H9 (cell line): ENCODE measurements at regions not wholly inside any gene's neighbourhood (a gene's known extent, or its start where the extent isn't known, plus 50 kb on each side); places are given as distances from the start of the nearest gene placed in this dataset.

Source experiments
- DNase-seq: peaks from one replicate; pipeline ENCODE4 v3.0.0-alpha.2; 2017
- H2AFZ ChIP-seq: one replicate; pipeline ENCODE4 v1.6.1; 2013; ENCODE audit warnings: mild to moderate bottlenecking, low read length, control low read depth, moderate library complexity
- H2AK5ac ChIP-seq: 2 replicates; pipeline ENCODE4 v1.6.1; 2013; ENCODE audit warnings: low read length, control low read depth, mixed read lengths; ENCODE audit not compliant: insufficient read length
- H2BK120ac ChIP-seq: one replicate; pipeline ENCODE4 v1.6.1; 2013; ENCODE audit warnings: low read depth, mild to moderate bottlenecking, low read length, control low read depth, inconsistent platforms; ENCODE audit not compliant: poor library complexity, severe bottlenecking
- H2BK12ac ChIP-seq: 2 replicates; pipeline ENCODE4 v1.6.1; 2013; ENCODE audit warnings: low read length, control low read depth, mixed read lengths, low read depth; ENCODE audit not compliant: insufficient read length
- H2BK15ac ChIP-seq: 2 replicates; pipeline ENCODE4 v1.6.1; 2013; ENCODE audit warnings: low read depth, low read length, control low read depth
- H2BK20ac ChIP-seq: one replicate; pipeline ENCODE4 v1.6.1; 2013; ENCODE audit warnings: low read depth, mild to moderate bottlenecking, low read length, control low read depth, inconsistent platforms; ENCODE audit not compliant: poor library complexity, severe bottlenecking
- H2BK5ac ChIP-seq: 2 replicates; pipeline ENCODE4 v1.6.1; 2013; ENCODE audit warnings: low read length, control low read depth, mixed read lengths; ENCODE audit not compliant: insufficient read length
- H3K14ac ChIP-seq: 2 replicates; pipeline ENCODE4 v1.6.1; 2013; ENCODE audit warnings: low read length, control low read depth; ENCODE audit not compliant: insufficient read depth
- H3K18ac ChIP-seq: 2 replicates; pipeline ENCODE4 v1.6.1; 2013; ENCODE audit warnings: low read depth, mild to moderate bottlenecking, mixed read lengths, low read length, control low read depth; ENCODE audit not compliant: insufficient read length
- H3K23ac ChIP-seq: 2 replicates; pipeline ENCODE4 v1.6.1; 2013; ENCODE audit warnings: low read length, control low read depth, mixed read lengths, low read depth; ENCODE audit not compliant: insufficient read length
- H3K23me2 ChIP-seq: 2 replicates; pipeline ENCODE4 v1.6.1; 2013; ENCODE audit warnings: low read depth, mild to moderate bottlenecking, mixed read lengths, low read length, control low read depth; ENCODE audit not compliant: insufficient read length, poor library complexity, severe bottlenecking
- H3K27ac ChIP-seq: 2 replicates; pipeline ENCODE4 v1.5.1; 2013; ENCODE audit warnings: low read length, control low read depth, mixed read lengths, low read depth; ENCODE audit not compliant: insufficient read length
- H3K27me3 ChIP-seq: 2 replicates; pipeline ENCODE4 v1.6.1; 2013; ENCODE audit warnings: low read length, control low read depth, inconsistent platforms; ENCODE audit not compliant: insufficient read depth
- H3K4ac ChIP-seq: 2 replicates; pipeline ENCODE4 v1.6.1; 2013; ENCODE audit warnings: low read depth, mild to moderate bottlenecking, control low read depth, inconsistent platforms, low read length, moderate library complexity
- H3K4me1 ChIP-seq: 2 replicates; pipeline ENCODE4 v1.6.1; 2013; ENCODE audit warnings: low read length, control low read depth, inconsistent platforms; ENCODE audit not compliant: insufficient read depth
- H3K4me2 ChIP-seq: 2 replicates; pipeline ENCODE4 v1.6.1; 2013; ENCODE audit warnings: low read length, control low read depth, mixed read lengths; ENCODE audit not compliant: insufficient read length, insufficient read depth
- H3K56ac ChIP-seq: 2 replicates; pipeline ENCODE4 v1.6.1; 2013; ENCODE audit warnings: low read depth, mild to moderate bottlenecking, mixed read lengths, low read length, control low read depth; ENCODE audit not compliant: insufficient read length
- H3K79me1 ChIP-seq: 2 replicates; pipeline ENCODE4 v1.6.1; 2013; ENCODE audit warnings: low read depth, mild to moderate bottlenecking, moderate library complexity, low read length, control low read depth, inconsistent platforms; ENCODE audit not compliant: insufficient read depth, poor library complexity, severe bottlenecking
- H3K79me2 ChIP-seq: 2 replicates; pipeline ENCODE4 v1.6.1; 2013; ENCODE audit warnings: low read length, control low read depth, inconsistent platforms; ENCODE audit not compliant: insufficient read depth
- H3K9ac ChIP-seq: 2 replicates; pipeline ENCODE4 v1.6.1; 2013; ENCODE audit warnings: low read length, control low read depth, mixed read lengths; ENCODE audit not compliant: insufficient read length; ENCODE audit errors: extremely low read depth
- H3K9me3 ChIP-seq: one replicate; pipeline ENCODE4 v1.6.1; 2013; ENCODE audit warnings: low read depth, low read length, inconsistent platforms; ENCODE audit not compliant: control insufficient read depth
- H3T11ph ChIP-seq: one replicate; pipeline ENCODE4 v1.6.1; 2013; ENCODE audit warnings: mild to moderate bottlenecking, low read length, control low read depth, inconsistent platforms
- H4K20me1 ChIP-seq: one replicate; pipeline ENCODE4 v1.6.1; 2013; ENCODE audit not compliant: control insufficient read depth, insufficient read length, insufficient read depth
- H4K5ac ChIP-seq: 2 replicates; pipeline ENCODE4 v1.6.1; 2013; ENCODE audit warnings: low read depth, mild to moderate bottlenecking, mixed read lengths, low read length, control low read depth; ENCODE audit not compliant: insufficient read length
- H4K8ac ChIP-seq: replicated peaks from 2 replicates; pipeline ENCODE4 v1.6.1; 2013; ENCODE audit warnings: low read length, control low read depth, mixed read lengths, low read depth; ENCODE audit not compliant: insufficient read length
- H4K91ac ChIP-seq: 2 replicates; pipeline ENCODE4 v1.6.1; 2013; ENCODE audit warnings: low read depth, mild to moderate bottlenecking, moderate library complexity, mixed read lengths, low read length, control low read depth; ENCODE audit not compliant: insufficient read length
- H3K27ac Mint-ChIP-seq, 3 experiments: 2 replicates in 2 of 3; 3 replicates in 1 of 3; pipeline ENCODE4 v1.8.0; 2020 to 2021; ENCODE audit warnings: mixed read lengths in 3 of 3, mild to moderate bottlenecking in 1 of 3, moderate library complexity in 1 of 3
- H3K27me3 Mint-ChIP-seq: 2 replicates; pipeline ENCODE4 v1.8.0; 2021; ENCODE audit warnings: low read depth, mild to moderate bottlenecking, moderate library complexity, mixed read lengths
- H3K36me3 Mint-ChIP-seq, 3 experiments: 2 replicates in 2 of 3; 3 replicates in 1 of 3; pipeline ENCODE4 v1.8.0; 2020 to 2021; ENCODE audit warnings: low read depth in 3 of 3, mixed read lengths in 3 of 3; ENCODE audit not compliant: insufficient read depth in 1 of 3
- H3K4me1 Mint-ChIP-seq, 2 experiments: 2 replicates each; pipeline ENCODE4 v1.8.0; 2020; ENCODE audit warnings: mixed read lengths in 2 of 2
- H3K4me3 Mint-ChIP-seq, 2 experiments: 2 replicates in 1 of 2; 3 replicates in 1 of 2; pipeline ENCODE4 v1.8.0; 2020 to 2021; ENCODE audit warnings: mild to moderate bottlenecking in 2 of 2, mixed read lengths in 2 of 2, moderate library complexity in 1 of 2
- H3K9me3 Mint-ChIP-seq, 2 experiments: 2 replicates in 1 of 2; 3 replicates in 1 of 2; pipeline ENCODE4 v1.8.0; 2020; ENCODE audit warnings: mild to moderate bottlenecking in 2 of 2, mixed read lengths in 2 of 2, moderate library complexity in 1 of 2
- CTCF ChIP-seq: fragments of 200-600 bp; sonication (generic); conservative IDR thresholded peaks from 3 replicates; pipeline ENCODE4 v1.8.0; 2021; ENCODE audit warnings: antibody characterized with exemption, mild to moderate bottlenecking
- WGBS: extraction: QIAGEN DNeasy Blood & Tissue Kit; methylation state at CpG from one replicate; pipeline ENCODE4 v1.1.7; 2013; ENCODE audit warnings: missing lambda C conversion rate, low lambda C conversion rate, mixed read lengths; ENCODE audit not compliant: insufficient read length; ENCODE audit errors: extremely low coverage; 5-methylcytosine and 5-hydroxymethylcytosine counted together

- peaks cover 16 to 20% of the 10 kb centered on the region in 2 experiments for H3K4me1 Mint-ChIP-seq
- Histone ChIP-seq H3K9me3 (no peaks in the 10 kb centered on the region), H3K18ac (no peak overlapping the region), H3K27me3 (no peaks in the 10 kb centered on the region), H3K4ac (no peak overlapping the region), H4K5ac (no peak overlapping the region), H3K23me2 (no peaks in the 10 kb centered on the region), H3K9ac (no peak overlapping the region), H2AK5ac (no peak overlapping the region), H2BK20ac (no peak overlapping the region), H3K4me2 (no peak overlapping the region), H2AFZ (no peak overlapping the region), H4K20me1 (no peaks in the 10 kb centered on the region), H2BK5ac (no peak overlapping the region), H2BK15ac (no peak overlapping the region), H3K79me1 (no peaks in the 10 kb centered on the region), H3K23ac (no peak overlapping the region), H4K8ac (no peak overlapping the region), H3T11ph (no peak overlapping the region), H2BK12ac (no peak overlapping the region), H3K27ac (no peak overlapping the region), H2BK120ac (no peak overlapping the region), H3K79me2 (no peaks in the 10 kb centered on the region), H3K14ac (no peak overlapping the region), H3K4me1 (peaks cover under 1% of the 10 kb centered on the region; the same call in 1 of the 2 replicates), H3K56ac (no peak overlapping the region), H4K91ac (no peak overlapping the region)
- H3K27me3 Mint-ChIP-seq: no peaks in the 10 kb centered on the region
- H3K9me3 Mint-ChIP-seq: no peaks in the 10 kb centered on the region
- H3K27ac Mint-ChIP-seq: no peak overlapping the region
- no peaks in the 10 kb centered on the region for H3K36me3 Mint-ChIP-seq
- TF ChIP-seq CTCF: no peak
- WGBS: no CpG with 5 or more reads among the region's 3 CpGs
- no peak overlapping the region for H3K4me3 Mint-ChIP-seq
- DNase-seq: no peak
Measured at GRCh38 chr20:52496191-52496590, 304.6 kb upstream of the ZFP64 start.
